GM18511 (cell line): ENCODE measurements at regions not wholly inside any gene's neighbourhood (a gene's known extent, or its start where the extent isn't known, plus 50 kb on each side); places are given as distances from the start of the nearest gene placed in this dataset.
A peak's percentile ranks its signal among the peaks of the same experiment; 100 is the strongest.
"Not testable (repeated sequence)": the region's sequence is repeated elsewhere in the genome, so short reads cannot be mapped to it uniquely, and the experiment has no call there.

Experiments
- ATAC-seq: cut with Tn5 transposase; IDR thresholded peaks from one replicate; pipeline ENCODE4 v1.9.1; 2021; ENCODE audit warnings: mild to moderate bottlenecking, moderate library complexity; ENCODE audit not compliant: unreplicated experiment

DNA sequence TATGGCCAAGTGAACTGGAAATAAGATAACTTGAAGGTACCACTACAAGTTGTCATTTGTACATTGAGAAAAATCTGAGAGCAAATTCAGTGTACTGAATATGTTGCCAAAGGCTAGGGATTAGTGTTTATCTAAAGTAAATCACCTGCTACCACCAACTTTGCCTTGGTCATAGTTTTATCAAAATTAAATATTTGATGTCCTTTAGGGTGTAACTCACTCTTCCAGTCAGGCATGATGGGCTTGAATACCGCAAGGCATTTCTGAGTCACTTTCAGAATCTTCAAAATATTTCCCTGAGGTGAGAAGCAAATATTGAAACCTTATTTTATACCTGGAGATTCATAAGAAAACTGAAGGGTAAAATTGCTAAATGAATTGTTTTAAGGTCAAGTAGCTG, 1338.6 kb upstream of the ACO1 start:
- ATAC-seq, result no peak

GRCh38 chr9:31061592-31061991, 1322.9 kb upstream of the ACO1 start:
- not testable (repeated sequence) for ATAC-seq

DNA sequence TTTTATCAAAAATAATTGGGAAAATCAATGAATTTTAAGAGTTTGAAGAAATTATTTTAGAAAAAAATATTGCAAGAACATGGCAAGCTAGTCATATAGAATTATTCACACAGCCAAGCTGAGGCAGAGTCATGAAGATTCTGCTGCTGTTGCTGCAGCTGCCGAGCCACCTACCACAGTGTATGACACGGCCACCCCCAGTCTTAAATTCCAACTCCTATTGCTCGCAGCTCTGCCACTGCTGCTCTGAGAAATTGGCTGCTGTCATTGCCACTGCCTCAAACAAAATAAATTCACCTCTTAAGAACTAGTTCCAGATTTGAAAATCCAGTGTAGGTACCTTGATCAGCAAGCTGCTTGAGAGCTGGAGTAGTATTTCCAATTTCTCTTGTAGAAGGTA, 1318.8 kb upstream of the ACO1 start:
- no peak for ATAC-seq

- no peak for ATAC-seq
Measured at GRCh38 chr9:31067418-31067817, 1317.0 kb upstream of the ACO1 start.

- ATAC-seq, result no peak
Measured at GRCh38 chr9:31071606-31072286, 1312.7 kb upstream of the ACO1 start.

- ATAC-seq, result peak; percentile 76
Measured at GRCh38 chr9:31078175-31078574, 1306.3 kb upstream of the ACO1 start.

DNA sequence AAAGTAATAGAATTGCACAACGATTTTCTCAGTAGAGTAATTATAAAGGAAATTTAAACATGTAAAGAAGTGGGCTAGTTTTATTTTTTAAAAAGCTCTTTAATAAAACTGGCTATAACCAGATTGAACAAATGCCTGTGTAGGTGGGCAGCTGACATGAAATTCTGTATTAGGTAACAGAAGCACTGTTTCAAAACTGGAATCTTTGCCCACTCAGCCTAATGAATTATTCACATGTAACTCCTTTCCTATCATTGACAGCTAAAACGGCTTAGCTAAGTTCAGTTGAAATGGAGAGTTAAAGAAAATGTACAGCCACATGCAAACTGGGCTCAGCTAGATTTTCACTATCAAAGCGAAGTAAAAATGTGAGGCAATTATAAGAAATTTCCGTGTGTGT, 1300.1 kb upstream of the ACO1 start:
- ATAC-seq, result no peak

DNA sequence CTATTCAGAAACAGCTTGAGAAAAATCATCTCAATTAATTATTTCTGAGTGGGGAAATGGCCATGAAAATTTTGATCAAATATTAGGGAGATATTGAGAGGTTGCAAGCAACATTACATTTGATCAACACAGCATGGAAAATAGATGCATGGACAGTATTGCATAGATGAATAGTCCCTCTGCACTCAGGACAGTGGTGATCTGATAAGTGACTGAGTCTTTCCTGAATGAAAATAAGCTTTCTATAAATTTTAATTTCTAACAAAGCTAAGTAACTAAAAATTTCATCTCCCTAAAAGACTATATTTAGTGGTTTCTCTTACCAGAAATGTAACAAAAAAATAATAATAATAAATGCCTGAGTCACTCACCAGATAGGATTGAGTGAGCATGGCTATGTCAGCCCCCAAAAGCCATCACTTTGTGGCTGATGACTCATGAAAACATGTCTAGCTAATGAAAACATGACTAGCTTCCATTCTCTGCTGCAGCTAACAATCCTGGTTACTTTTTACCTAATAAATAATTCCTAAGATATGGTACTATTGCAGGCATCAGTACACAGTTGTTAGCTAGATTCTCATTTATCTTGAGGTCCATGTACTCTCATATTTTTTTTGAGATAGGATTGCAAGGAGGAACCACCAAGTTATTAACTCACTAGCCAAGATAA, 1294.8 kb upstream of the ACO1 start:
- no peak for ATAC-seq

GRCh38 chr9:31100311-31100710, 1284.1 kb upstream of the ACO1 start:
- no peak for ATAC-seq

GRCh38 chr9:31103836-31104235, 1280.6 kb upstream of the ACO1 start:
- no peak for ATAC-seq

- no peak for ATAC-seq
Measured at GRCh38 chr9:31104249-31104648, 1280.2 kb upstream of the ACO1 start.

- ATAC-seq, result no peak
Measured at GRCh38 chr9:31112491-31112890, 1272.0 kb upstream of the ACO1 start.

DNA sequence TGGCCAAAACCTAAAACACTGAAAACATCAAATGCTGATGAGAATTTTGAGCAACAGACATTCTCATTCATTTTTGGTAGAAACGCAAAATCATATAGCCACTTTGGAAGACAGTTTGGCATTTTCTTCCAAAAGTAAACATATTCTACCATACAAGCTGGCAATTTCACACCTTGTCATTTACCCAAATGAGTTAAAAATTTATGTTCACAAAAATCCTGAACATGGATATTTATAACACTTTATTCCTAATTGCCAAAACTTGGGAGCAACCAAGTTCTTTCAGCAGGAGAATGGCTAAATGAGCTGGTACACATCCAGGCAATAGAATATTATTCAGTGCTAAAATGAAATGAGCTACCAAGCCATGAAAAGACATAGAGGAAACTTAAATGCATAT, 1270.1 kb upstream of the ACO1 start:
- ATAC-seq, result no peak

DNA sequence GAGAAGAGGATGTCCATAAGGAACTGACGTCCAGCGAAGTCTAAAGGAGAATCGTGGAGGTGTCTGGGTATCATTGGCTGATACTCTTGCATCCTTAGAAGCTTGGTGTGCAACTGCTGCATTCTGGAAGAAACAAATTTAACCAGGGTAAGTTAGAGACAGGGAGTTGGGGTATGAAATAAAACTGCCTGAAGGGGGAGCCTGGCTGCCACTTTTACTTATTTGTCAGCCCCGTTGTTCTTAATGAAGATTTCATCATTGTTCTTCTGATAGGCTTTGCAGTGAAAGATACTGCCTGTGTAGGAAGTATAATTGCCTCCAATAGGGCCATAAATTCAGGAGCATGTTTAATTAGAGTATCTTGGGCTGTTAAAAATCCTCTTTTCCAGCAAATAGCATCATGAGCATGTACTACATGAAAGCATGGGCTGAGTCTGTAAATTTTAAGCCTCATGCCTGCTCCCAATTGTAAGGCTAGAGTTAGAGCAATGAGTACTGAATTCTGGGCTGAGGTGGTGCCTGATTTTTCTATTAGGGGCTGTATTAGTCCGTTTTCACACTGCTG, 1264.5 kb upstream of the ACO1 start:
- peak; percentile 94 for ATAC-seq

- no peak for ATAC-seq
Measured at GRCh38 chr9:31124389-31124788, 1260.1 kb upstream of the ACO1 start.

GRCh38 chr9:31135567-31135966, 1248.9 kb upstream of the ACO1 start:
- ATAC-seq, result no peak

- no peak for ATAC-seq
Measured at GRCh38 chr9:31136524-31136923, 1247.9 kb upstream of the ACO1 start.

DNA sequence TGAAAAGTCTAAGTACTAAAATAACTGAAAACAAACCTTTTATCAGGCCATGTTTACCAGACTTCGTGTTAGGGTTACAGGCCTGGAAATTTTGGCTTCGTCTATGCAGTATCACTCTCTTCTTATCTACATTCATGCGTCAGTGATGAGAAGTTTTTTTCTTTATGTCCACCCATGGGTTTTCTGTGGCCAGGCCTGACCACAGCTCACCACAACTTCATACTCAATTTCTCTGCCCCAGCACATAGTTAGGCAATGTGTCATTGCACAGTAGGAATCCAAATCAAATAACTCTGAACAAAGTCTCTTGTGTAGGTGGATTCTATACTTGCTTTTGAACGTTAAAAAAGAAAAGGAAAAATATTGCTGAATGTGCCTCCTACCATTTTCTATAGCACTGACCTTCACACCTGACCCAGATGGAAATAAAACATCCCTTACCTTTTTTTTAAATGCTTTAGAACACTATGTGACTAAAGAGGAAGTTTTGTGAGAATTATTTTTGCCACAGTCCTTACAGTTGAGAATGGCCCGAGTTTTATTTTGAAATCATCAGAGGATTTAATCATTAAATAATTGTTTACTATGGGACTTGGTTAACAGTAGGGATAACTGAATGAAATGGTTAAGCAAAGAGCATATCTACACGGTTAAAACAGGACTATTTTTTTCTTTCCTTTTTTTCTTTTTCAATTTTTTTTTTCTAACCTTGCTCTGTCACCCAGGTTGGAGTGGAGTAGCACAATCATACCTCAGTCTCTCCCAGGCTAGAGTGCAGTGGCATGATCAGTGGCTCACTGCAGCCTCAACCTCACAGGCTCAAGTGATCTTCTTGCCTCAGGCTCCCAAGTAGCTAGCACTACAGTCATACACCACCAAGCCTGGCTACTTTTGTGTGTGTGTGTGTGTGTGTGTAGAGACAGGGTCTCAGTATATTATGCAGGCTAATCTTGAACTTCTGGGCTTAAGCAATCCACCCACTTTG, 1247.0 kb upstream of the ACO1 start:
- ATAC-seq, result no peak

- no peak for ATAC-seq
Measured at GRCh38 chr9:31140316-31140715, 1244.1 kb upstream of the ACO1 start.

- ATAC-seq, result no peak
Measured at GRCh38 chr9:31142456-31142855, 1242.0 kb upstream of the ACO1 start.

DNA sequence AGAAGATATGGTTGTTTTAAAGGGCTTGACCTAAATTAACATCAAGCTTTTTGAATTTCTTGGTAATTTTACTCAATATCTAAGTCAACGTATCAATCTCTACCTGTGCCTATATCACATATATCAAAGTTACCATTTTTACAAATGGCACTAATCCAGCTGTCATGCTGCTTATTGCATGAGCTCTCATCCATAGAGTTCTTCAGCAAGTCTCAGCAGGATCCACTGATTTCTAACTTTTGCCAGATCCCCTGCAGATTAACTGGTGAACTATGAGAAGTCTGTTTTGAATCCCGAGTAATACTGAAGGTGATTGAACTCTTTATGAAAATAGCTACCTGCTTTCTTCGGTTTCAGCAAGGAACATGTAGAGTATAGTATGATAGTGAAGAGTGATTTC, 1239.8 kb upstream of the ACO1 start:
- no peak for ATAC-seq
